Loucy (cell line): ENCODE measurements at regions not wholly inside any gene's neighbourhood (a gene's known extent, or its start where the extent isn't known, plus 50 kb on each side); places are given as distances from the start of the nearest gene placed in this dataset.

ENCODE experiments used
- H2AFZ ChIP-seq: fragments of 200-600 bp; sonication (generic); 2 replicates; pipeline ENCODE4 v1.6.0; 2016; ENCODE audit warnings: antibody characterized with exemption, mild to moderate bottlenecking, low read length, moderate library complexity
- H3F3A ChIP-seq: fragments of 200-600 bp; 2 replicates; pipeline ENCODE4 v1.6.0; 2016; ENCODE audit warnings: antibody characterized with exemption, low read depth, mild to moderate bottlenecking
- H3K27me3 ChIP-seq: fragments of 200-600 bp; sonication (generic); 2 replicates; pipeline ENCODE4 v1.6.1; 2014; ENCODE audit warnings: low read length, mild to moderate bottlenecking; ENCODE audit not compliant: insufficient read depth, poor library complexity, severe bottlenecking
- H3K36me3 ChIP-seq: fragments of 200-600 bp; sonication (generic); 2 replicates; pipeline ENCODE4 v1.6.1; 2016; ENCODE audit warnings: low read length; ENCODE audit not compliant: insufficient read depth
- H3K4me1 ChIP-seq: fragments of 200-600 bp; sonication (generic); 2 replicates; pipeline ENCODE4 v1.5.1; 2014; ENCODE audit warnings: low read length, mild to moderate bottlenecking; ENCODE audit not compliant: insufficient read depth, poor library complexity, severe bottlenecking
- H3K4me2 ChIP-seq: fragments of 200-600 bp; sonication (generic); 2 replicates; pipeline ENCODE4 v1.6.0; 2014; ENCODE audit warnings: antibody characterized with exemption, low read length, low read depth, mild to moderate bottlenecking; ENCODE audit not compliant: poor library complexity, severe bottlenecking
- H3K4me3 ChIP-seq: fragments of 200-600 bp; sonication (generic); 2 replicates; pipeline ENCODE4 v1.5.1; 2014; ENCODE audit warnings: low read length, mild to moderate bottlenecking, mixed read lengths; ENCODE audit not compliant: poor library complexity, severe bottlenecking
- H3K79me2 ChIP-seq: fragments of 200-600 bp; sonication (generic); 2 replicates; pipeline ENCODE4 v1.6.1; 2014; ENCODE audit warnings: low read length; ENCODE audit not compliant: insufficient read depth
- H3K9ac ChIP-seq: fragments of 200-600 bp; sonication (generic); 2 replicates; pipeline ENCODE4 v1.6.0; 2014; ENCODE audit warnings: mild to moderate bottlenecking, low read depth, low read length, moderate library complexity; ENCODE audit not compliant: poor library complexity, severe bottlenecking
- H3K9me2 ChIP-seq: fragments of 200-600 bp; sonication (generic); replicated peaks from 2 replicates; pipeline ENCODE4 v1.6.1; 2016; ENCODE audit warnings: low read depth, low read length, mixed read lengths
- H3K9me3 ChIP-seq: fragments of 200-600 bp; sonication (generic); 2 replicates; pipeline ENCODE4 v1.6.1; 2014; ENCODE audit warnings: mild to moderate bottlenecking, antibody characterized with exemption, low read length, low read depth; ENCODE audit not compliant: insufficient read depth
- H4K20me1 ChIP-seq: fragments of 200-600 bp; sonication (generic); 2 replicates; pipeline ENCODE4 v1.6.0; 2014; ENCODE audit warnings: antibody characterized with exemption, low read length, mild to moderate bottlenecking; ENCODE audit not compliant: insufficient read depth, poor library complexity, severe bottlenecking
- EZH2phosphoT487 ChIP-seq: fragments of 200-600 bp; IDR thresholded peaks from 2 replicates; pipeline ENCODE4 v1.6.1; 2018; ENCODE audit warnings: antibody characterized with exemption, mild to moderate bottlenecking, moderate library complexity, borderline replicate concordance
- TF ChIP-seq, protein P1 (sequence below): fragments of 200-600 bp; sonication (generic); conservative IDR thresholded peaks from 2 replicates; pipeline ENCODE4 v1.5.1; 2014; ENCODE audit warnings: mild to moderate bottlenecking, antibody characterized with exemption, low read length

DNA sequence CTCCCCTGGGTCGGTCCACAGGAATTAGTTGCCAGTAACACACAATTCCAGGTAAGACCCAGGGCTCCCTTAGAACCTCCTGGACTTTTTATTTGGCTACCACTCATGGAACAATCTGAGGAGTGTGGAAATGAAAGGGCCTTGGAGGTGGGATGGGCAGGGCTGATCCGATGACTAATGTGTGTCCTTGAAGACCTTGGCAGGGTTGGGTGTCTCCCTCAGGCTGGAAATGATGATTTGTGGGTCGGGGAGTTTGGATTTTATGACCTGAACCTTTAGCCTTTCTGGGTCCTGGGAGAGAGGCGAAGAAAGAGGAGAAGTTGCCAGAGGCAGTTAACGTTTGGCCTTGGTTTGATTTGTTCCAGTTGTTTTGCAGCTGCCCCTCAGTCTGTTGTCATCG is 425.0 kb downstream of the MID1IP1 start:
- H3K9ac ChIP-seq: no peak overlapping the region

DNA sequence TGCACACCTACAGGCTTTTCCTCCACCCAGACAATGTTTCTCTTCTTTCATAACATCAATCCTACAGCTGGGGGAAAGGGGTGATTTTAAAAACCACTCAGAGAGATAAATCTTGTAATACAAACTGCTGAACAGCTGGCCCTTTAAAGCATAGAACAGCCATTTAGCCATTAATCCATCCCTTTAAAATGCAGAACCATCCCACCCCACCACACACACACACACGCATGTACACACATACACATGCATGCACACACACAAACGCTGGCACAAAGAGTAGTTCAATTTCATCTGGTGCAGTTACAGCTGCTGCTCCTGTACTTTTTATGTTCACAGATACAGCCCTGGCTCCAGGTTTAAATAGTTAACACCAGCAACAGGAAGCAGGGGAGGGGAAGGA is 426.1 kb downstream of the MID1IP1 start:
- Histone ChIP-seq H3K36me3 (no peaks in the 10 kb centered on the region), H3K4me3 (no peak overlapping the region), H3K4me1 (peaks cover 13% of the 10 kb centered on the region), H3K4me2 (peak overlapping the region; percentile 28), H4K20me1 (no peaks in the 10 kb centered on the region), H3K9me2 (no peaks in the 10 kb centered on the region), H3K79me2 (no peaks in the 10 kb centered on the region), H3K9ac (no peak overlapping the region), H3F3A (no peaks in the 10 kb centered on the region), H2AFZ (0 out of 2 replicates have a peak overlapping the region, but pooled peaks have one; percentile 28), H3K27me3 (no peaks in the 10 kb centered on the region), H3K9me3 (no peaks in the 10 kb centered on the region)
- TF ChIP-seq, protein P1, sequence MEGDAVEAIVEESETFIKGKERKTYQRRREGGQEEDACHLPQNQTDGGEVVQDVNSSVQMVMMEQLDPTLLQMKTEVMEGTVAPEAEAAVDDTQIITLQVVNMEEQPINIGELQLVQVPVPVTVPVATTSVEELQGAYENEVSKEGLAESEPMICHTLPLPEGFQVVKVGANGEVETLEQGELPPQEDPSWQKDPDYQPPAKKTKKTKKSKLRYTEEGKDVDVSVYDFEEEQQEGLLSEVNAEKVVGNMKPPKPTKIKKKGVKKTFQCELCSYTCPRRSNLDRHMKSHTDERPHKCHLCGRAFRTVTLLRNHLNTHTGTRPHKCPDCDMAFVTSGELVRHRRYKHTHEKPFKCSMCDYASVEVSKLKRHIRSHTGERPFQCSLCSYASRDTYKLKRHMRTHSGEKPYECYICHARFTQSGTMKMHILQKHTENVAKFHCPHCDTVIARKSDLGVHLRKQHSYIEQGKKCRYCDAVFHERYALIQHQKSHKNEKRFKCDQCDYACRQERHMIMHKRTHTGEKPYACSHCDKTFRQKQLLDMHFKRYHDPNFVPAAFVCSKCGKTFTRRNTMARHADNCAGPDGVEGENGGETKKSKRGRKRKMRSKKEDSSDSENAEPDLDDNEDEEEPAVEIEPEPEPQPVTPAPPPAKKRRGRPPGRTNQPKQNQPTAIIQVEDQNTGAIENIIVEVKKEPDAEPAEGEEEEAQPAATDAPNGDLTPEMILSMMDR: no peak
- TF ChIP-seq EZH2phosphoT487: no peak

More for the DNA sequence above, 425.0 kb downstream of the MID1IP1 start:
- Histone ChIP-seq H3K4me3 (no peak overlapping the region), H3K79me2 (no peaks in the 10 kb centered on the region), H2AFZ (no peak overlapping the region), H3K27me3 (no peaks in the 10 kb centered on the region), H3K9me3 (no peaks in the 10 kb centered on the region), H3K4me2 (no peak overlapping the region), H3F3A (no peaks in the 10 kb centered on the region), H3K9me2 (no peaks in the 10 kb centered on the region), H3K4me1 (peaks cover 13% of the 10 kb centered on the region), H4K20me1 (no peaks in the 10 kb centered on the region), H3K36me3 (no peaks in the 10 kb centered on the region)
- TF ChIP-seq EZH2phosphoT487: no peak
- TF ChIP-seq, protein P1: no peak

DNA sequence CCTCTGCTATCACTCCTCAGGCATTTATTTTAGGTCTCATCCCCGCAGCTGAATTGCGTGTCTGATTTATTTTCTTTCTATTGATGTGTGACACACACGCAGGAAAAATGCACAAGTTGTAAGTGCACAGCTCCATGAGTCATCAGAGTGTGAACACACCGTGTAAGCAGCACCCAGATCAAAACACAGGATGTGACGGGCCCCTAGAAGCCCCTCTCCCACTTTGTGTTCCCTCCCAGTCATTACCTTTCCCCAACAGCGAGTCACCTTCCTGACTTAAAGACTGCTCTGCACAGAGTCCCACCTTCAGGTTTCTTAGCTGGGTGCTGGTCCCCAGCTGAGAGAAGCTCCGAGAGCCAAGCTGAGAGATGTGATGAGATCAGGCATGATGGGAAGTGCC is 436.7 kb downstream of the MID1IP1 start:
- H2AFZ ChIP-seq: no peak overlapping the region
- H3K4me2 ChIP-seq: no peak overlapping the region
- H3K79me2 ChIP-seq: no peaks in the 10 kb centered on the region
- no peaks in the 10 kb centered on the region for H3K9me3 ChIP-seq
- H3K4me3 ChIP-seq: no peak overlapping the region
- H3K36me3 ChIP-seq: no peaks in the 10 kb centered on the region
- peaks cover 4% of the 10 kb centered on the region for H3K4me1 ChIP-seq
- H3F3A ChIP-seq: no peaks in the 10 kb centered on the region
- no peaks in the 10 kb centered on the region for H4K20me1 ChIP-seq
- TF ChIP-seq, protein P1: no peak
- no peak for TF ChIP-seq EZH2phosphoT487
- no peak overlapping the region for H3K9ac ChIP-seq
- H3K9me2 ChIP-seq: no peaks in the 10 kb centered on the region
- no peaks in the 10 kb centered on the region for H3K27me3 ChIP-seq
